GM19372 (cell line): ENCODE measurements at regions not wholly inside any gene's neighbourhood (a gene's known extent, or its start where the extent isn't known, plus 50 kb on each side); places are given as distances from the start of the nearest gene placed in this dataset.

Source experiments
- ATAC-seq: cut with Tn5 transposase; IDR thresholded peaks from one replicate; pipeline ENCODE4 v1.9.1; 2021; ENCODE audit warnings: mild to moderate bottlenecking, low read depth, moderate library complexity; ENCODE audit not compliant: unreplicated experiment

GRCh38 chr1:80021891-80022290, 1015.4 kb upstream of the ADGRL4 start:
- no peak for ATAC-seq

- no peak for ATAC-seq
Observed at GRCh38 chr1:80018348-80018747, 1011.8 kb upstream of the ADGRL4 start.

DNA sequence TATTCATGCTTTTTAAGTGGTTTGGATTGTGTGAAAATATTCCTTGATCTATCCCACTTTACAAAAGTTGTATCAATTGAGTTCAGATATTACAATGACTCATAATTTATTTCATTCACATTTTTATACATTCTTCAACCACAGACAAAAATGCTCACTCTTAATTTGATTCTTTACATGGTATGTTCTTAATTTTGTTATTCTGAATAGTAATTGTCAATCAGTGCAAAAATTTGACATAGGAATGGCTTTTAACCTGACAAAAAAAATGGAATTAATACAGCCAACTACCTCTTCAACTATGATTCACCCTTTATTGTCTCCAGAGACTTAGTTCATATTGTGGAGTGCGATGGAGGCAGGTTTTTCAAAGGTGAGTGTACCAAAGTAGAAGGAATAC, 1002.4 kb upstream of the ADGRL4 start:
- no peak for ATAC-seq

- no peak for ATAC-seq
Observed at GRCh38 chr1:80003250-80003649, 996.7 kb upstream of the ADGRL4 start.

GRCh38 chr1:79988401-79988800, 981.9 kb upstream of the ADGRL4 start:
- ATAC-seq, result no peak

DNA sequence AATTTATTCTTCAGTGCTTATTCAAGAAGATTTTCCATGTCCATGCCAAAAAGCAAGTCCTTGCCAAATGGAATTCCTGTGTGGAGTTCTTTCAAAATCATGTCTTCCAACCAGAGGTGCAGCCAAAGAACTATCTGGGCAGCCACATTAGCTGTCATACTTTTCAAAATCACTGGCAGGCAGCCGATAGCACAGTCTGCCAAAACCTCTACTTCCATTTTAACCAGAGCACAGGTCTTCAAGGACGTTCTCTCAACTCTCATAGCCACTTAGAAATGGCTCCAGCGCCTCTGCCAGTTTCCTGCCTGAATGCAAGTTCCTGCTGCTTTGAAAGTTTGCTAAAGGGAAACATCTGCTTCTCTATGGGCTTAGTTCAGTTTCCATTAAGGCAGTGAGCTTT, 975.7 kb upstream of the ADGRL4 start:
- no peak for ATAC-seq

DNA sequence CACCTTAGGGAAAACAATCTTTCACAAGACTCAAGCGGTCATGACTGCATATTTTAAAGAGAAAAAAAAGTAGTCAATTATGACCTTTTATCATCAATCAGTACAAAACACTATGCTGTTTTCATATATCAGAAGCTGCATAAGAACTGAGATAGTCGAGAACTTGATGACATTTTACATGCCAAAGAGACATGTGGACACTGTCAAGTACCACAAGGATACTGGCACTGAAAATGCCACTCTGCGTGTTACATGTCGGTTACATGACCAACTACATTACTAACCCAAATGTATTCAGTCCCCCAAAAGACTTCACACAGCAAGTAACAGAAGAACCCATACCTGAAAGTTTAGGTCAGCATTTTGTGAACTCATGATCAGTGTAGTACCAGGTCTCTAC, 975.0 kb upstream of the ADGRL4 start:
- ATAC-seq, result no peak

GRCh38 chr1:79979346-79979745, 972.8 kb upstream of the ADGRL4 start:
- ATAC-seq, result no peak

GRCh38 chr1:79976287-79976686, 969.8 kb upstream of the ADGRL4 start:
- no peak for ATAC-seq

DNA sequence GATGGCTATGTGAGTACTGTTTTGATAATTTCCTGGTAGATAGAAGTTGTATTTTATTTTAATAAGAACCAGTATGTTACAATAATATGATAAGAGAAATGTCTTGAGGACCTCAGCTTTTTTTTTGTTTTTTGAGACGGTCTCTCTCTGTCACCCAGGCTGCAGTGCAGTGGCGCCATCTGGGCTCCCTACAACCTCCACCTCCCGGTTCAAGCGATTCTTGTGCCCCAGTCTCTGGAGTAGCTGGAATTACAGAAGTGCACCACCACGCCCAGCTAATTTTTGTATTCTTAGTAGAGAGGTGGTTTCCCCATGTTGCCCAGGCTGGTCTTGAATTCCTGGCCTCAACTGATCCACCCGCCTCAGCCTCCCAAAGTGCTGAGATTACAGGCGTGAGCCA, 968.1 kb upstream of the ADGRL4 start:
- no peak for ATAC-seq

DNA sequence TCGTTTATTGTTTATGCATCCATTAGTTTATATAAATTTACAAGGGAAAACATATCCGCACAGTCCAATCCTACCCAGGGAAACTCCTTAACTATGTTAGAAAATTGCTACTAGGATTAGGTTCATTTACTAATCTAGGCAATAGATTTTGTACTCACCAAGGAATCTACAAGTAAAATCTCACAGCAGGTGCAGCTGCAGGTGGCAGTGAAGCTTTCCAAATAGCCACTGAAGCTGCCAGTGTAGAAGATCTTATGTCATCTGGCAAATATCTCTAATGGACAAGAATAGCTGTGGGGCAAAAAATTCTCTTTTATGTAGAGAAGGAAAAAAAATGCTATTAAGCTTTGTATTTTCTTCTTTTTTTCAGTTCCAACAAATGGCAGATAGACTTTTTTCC, 963.4 kb upstream of the ADGRL4 start:
- no peak for ATAC-seq

GRCh38 chr1:79966438-79966837, 959.9 kb upstream of the ADGRL4 start:
- no peak for ATAC-seq

- no peak for ATAC-seq
Observed at GRCh38 chr1:79959635-79960034, 953.1 kb upstream of the ADGRL4 start.

GRCh38 chr1:79955966-79956365, 949.4 kb upstream of the ADGRL4 start:
- ATAC-seq, result no peak

DNA sequence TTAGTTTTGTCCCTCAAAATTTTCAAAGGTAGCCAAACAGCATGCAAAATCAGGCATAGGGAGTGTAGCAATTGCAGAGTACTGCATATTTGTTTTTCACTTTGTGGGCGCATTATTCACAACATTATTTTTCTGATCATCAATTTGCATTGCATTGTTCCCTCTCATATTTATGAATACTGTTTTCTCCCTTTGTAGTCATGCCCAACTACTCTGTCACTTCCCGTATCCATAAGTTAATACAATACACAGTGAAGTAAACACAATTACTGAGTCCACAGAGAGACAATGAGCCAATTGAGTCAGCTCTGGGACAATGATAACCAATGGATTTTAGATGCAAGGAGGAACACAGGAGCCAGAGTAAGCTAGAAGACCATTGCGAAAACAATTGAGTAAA, 944.0 kb upstream of the ADGRL4 start:
- no peak for ATAC-seq

DNA sequence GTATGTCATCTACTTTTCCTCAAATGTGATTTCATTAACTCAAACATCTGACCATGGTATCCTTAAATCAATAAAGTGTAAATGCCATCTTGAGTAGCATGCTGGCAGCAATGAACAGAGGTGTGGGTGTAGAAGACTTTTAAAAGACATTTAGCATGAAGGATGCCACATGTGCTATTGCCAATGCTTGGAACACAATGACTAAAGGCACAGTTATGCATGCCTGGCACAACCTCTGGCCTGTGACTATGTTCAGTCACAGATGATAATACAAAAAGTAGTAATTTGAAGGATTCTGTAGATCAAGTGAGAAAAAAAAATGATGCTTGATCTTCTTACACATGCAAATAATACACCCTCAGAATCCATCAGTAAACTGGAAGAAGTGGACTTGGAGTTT, 938.9 kb upstream of the ADGRL4 start:
- ATAC-seq, result no peak

- no peak for ATAC-seq
Observed at GRCh38 chr1:79929356-79929755, 922.8 kb upstream of the ADGRL4 start.

GRCh38 chr1:79928901-79929300, 922.4 kb upstream of the ADGRL4 start:
- ATAC-seq, result no peak

- no peak for ATAC-seq
Observed at GRCh38 chr1:79920960-79921669, 914.6 kb upstream of the ADGRL4 start.

DNA sequence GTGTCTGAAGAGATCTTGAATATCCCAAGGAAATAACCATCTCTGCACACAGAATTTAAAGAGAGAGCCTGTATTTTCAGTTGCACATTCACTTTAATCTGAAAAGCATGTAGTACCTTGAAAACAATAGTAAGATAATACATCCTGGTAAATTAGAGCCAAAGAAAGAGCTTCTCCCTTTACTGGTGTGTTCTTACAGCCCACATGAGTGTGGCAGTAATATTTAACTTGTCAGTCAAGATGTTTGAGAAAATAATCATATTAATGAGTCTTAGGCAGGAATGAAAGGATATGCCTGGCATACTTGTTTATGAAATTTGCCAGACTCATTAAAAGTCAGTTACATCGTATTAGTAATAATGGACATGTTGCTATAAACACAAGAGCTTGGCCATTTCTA, 908.4 kb upstream of the ADGRL4 start:
- ATAC-seq, result no peak

DNA sequence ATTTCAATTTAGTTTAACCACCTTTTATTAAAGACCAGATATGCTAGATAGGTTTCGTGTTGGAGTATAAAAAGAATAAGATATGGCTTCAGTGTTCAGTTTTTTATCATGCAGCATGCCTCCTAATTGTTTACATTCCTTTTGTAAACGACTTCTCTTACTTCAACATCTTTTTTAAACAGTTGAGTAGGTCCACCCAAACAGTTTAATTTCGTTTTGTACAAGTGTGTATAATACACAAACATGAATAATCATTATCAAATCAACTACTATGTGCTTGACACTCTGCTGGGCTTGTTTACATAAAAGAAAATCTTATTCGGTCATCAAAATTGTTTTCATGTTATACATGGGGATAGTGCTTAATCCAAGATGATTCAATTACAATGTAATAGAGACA, 906.3 kb upstream of the ADGRL4 start:
- ATAC-seq, result no peak

DNA sequence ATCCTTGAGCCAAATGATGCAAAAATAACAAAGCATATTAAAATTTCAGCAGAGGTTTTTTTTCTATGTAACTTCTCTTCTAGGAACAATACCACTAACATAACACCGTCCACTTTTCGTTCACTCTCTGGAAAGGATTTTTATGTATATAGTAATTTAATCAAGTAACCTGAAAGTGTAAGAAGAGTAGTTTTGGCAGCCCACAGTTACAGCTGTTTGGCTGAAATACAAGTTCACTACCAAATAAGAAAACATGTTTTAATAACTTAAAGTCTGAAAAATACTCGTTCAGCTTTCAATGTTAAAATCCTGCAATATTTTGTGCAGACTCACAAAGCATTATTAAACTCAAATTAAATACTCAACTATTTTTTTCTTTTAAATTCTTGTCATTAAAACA, 896.8 kb upstream of the ADGRL4 start:
- ATAC-seq, result no peak

GRCh38 chr1:79902418-79902817, 895.9 kb upstream of the ADGRL4 start:
- ATAC-seq, result no peak
